ENCODE measurements at regions not wholly inside any gene's neighbourhood (a gene's known extent, or its start where the extent isn't known, plus 50 kb on each side); places are given as distances from the start of the nearest gene placed in this dataset.

GRCh38 chr17:77746393-77746792, 212.1 kb upstream of the TNRC6C start:
- no peak for DNase-seq (ENCODE audit: low spot score)

GRCh38 chr17:77746896-77747554, 211.5 kb upstream of the TNRC6C start:
- no peak for DNase-seq (ENCODE audit: low spot score)

- no peak for DNase-seq (ENCODE audit: low spot score)
Measured at GRCh38 chr17:77748436-77748835, 210.1 kb upstream of the TNRC6C start.

- no peak for DNase-seq (ENCODE audit: low spot score)
Measured at GRCh38 chr17:77749321-77749751, 209.2 kb upstream of the TNRC6C start.

GRCh38 chr17:77749989-77750388, 208.5 kb upstream of the TNRC6C start:
- no peak for DNase-seq (ENCODE audit: low spot score)

- DNase-seq (ENCODE audit: low spot score): no peak
Measured at GRCh38 chr17:77750427-77751043, 208.0 kb upstream of the TNRC6C start.

GRCh38 chr17:77753246-77753645, 205.3 kb upstream of the TNRC6C start:
- no peak for DNase-seq (ENCODE audit: low spot score)

- DNase-seq (ENCODE audit: low spot score): no peak
Measured at GRCh38 chr17:77753691-77754245, 204.7 kb upstream of the TNRC6C start.

GRCh38 chr17:77754956-77755355, 203.5 kb upstream of the TNRC6C start:
- DNase-seq (ENCODE audit: low spot score): no peak

GRCh38 chr17:77755410-77755963, 203.0 kb upstream of the TNRC6C start:
- no peak for DNase-seq (ENCODE audit: low spot score)

- DNase-seq (ENCODE audit: low spot score): no peak
Measured at GRCh38 chr17:77756028-77756427, 202.5 kb upstream of the TNRC6C start.

- no peak for DNase-seq (ENCODE audit: low spot score)
Measured at GRCh38 chr17:77756846-77757560, 201.5 kb upstream of the TNRC6C start.

- DNase-seq (ENCODE audit: low spot score): no peak
Measured at GRCh38 chr17:77757561-77757898, 201.0 kb upstream of the TNRC6C start.

GRCh38 chr17:77763023-77763422, 195.5 kb upstream of the TNRC6C start:
- DNase-seq (ENCODE audit: low spot score): no peak

GRCh38 chr17:77763575-77763974, 194.9 kb upstream of the TNRC6C start:
- no peak for DNase-seq (ENCODE audit: low spot score)

- DNase-seq (ENCODE audit: low spot score): no peak
Measured at GRCh38 chr17:77765292-77765691, 193.2 kb upstream of the TNRC6C start.

- no peak for DNase-seq (ENCODE audit: low spot score)
Measured at GRCh38 chr17:77767148-77767547, 191.4 kb upstream of the TNRC6C start.

- no peak for DNase-seq (ENCODE audit: low spot score)
Measured at GRCh38 chr17:77768248-77768852, 190.2 kb upstream of the TNRC6C start.

GRCh38 chr17:77769215-77769614, 189.3 kb upstream of the TNRC6C start:
- no peak for DNase-seq (ENCODE audit: low spot score)

GRCh38 chr17:77769762-77770161, 188.7 kb upstream of the TNRC6C start:
- no peak for DNase-seq (ENCODE audit: low spot score)

GRCh38 chr17:77770331-77771105, 188.0 kb upstream of the TNRC6C start:
- DNase-seq (ENCODE audit: low spot score): no peak

GRCh38 chr17:77771145-77771544, 187.4 kb upstream of the TNRC6C start:
- DNase-seq (ENCODE audit: low spot score): no peak

All from SW480 (cell line).